ENCODE measurements at regions not wholly inside any gene's neighbourhood (a gene's known extent, or its start where the extent isn't known, plus 50 kb on each side); places are given as distances from the start of the nearest gene placed in this dataset.

GRCh38 chr2:101558740-101559525, 84.0 kb upstream of the RFX8 start:
- no peaks in the 10 kb centered on the region for H3K4me1 ChIP-seq
- in situ Hi-C loops (cut with MboI; ENCODE audit: low sequenced_read_pairs): no loop called here
- DNase-seq (ENCODE audit: low spot score in 2 of 2): no peak
- no peak overlapping the region for H3K4me3 ChIP-seq
- no peaks in the 10 kb centered on the region for H3K36me3 ChIP-seq (replicated peaks)
- no peaks in the 10 kb centered on the region for H3K9me3 ChIP-seq
- H3K27me3 ChIP-seq (ENCODE audit: low read depth): peaks cover 3% of the 10 kb centered on the region

- no peaks in the 10 kb centered on the region for H3K9me3 ChIP-seq
- H3K4me3 ChIP-seq: no peak overlapping the region
- H3K27me3 ChIP-seq (ENCODE audit: low read depth): peaks cover 3% of the 10 kb centered on the region; the same call in 1 of the 2 replicates
- no peak for DNase-seq (ENCODE audit: low spot score in 2 of 2)
- H3K36me3 ChIP-seq (replicated peaks): no peaks in the 10 kb centered on the region
- in situ Hi-C loops (cut with MboI; ENCODE audit: low sequenced_read_pairs): no loop called here
- no peaks in the 10 kb centered on the region for H3K4me1 ChIP-seq
Measured at GRCh38 chr2:101556033-101556459, 81.1 kb upstream of the RFX8 start.

GRCh38 chr2:101551336-101551888, 76.5 kb upstream of the RFX8 start:
- DNase-seq (ENCODE audit: low spot score in 2 of 2): no peak
- no peaks in the 10 kb centered on the region for H3K4me1 ChIP-seq
- H3K9me3 ChIP-seq: no peaks in the 10 kb centered on the region
- in situ Hi-C loops (cut with MboI; ENCODE audit: low sequenced_read_pairs): no loop called here
- no peak overlapping the region for H3K4me3 ChIP-seq
- H3K36me3 ChIP-seq (replicated peaks): no peaks in the 10 kb centered on the region
- peaks cover 2% of the 10 kb centered on the region; the same call in 1 of the 2 replicates for H3K27me3 ChIP-seq (ENCODE audit: low read depth)

DNA sequence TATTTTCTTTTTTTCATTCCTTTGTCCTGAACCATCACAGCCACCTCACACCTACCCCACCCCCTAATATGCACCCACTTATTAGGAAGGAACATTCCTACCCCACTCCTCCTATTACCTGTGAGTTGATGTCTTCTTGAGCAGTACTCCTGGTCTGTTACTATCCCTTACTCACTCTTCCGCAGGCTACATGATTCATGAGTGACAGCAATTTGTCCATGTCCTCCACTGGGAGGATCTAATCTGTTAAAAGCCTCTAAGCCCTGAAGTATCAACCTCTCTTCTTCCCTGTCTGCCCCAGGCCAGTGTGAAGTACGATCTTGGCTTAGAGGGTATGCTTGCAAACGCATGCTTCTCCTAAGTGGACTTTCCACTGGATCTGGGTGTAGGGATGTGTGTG, 75.6 kb upstream of the RFX8 start:
- in situ Hi-C loops (cut with MboI; ENCODE audit: low sequenced_read_pairs): no loop called here
- Histone ChIP-seq H3K27me3 (ENCODE audit: low read depth) (peaks cover 2% of the 10 kb centered on the region; the same call in 1 of the 2 replicates), H3K4me3 (no peak overlapping the region), H3K4me1 (no peaks in the 10 kb centered on the region), H3K36me3 (replicated peaks) (no peaks in the 10 kb centered on the region), H3K9me3 (no peaks in the 10 kb centered on the region)
- no peak for DNase-seq (ENCODE audit: low spot score in 2 of 2)

- peaks cover 2% of the 10 kb centered on the region; the same call in 1 of the 2 replicates for H3K27me3 ChIP-seq (ENCODE audit: low read depth)
- no peaks in the 10 kb centered on the region for H3K4me1 ChIP-seq
- no peak for DNase-seq (ENCODE audit: low spot score in 2 of 2)
- H3K4me3 ChIP-seq: no peak overlapping the region
- in situ Hi-C loops (cut with MboI; ENCODE audit: low sequenced_read_pairs): no loop called here
- no peaks in the 10 kb centered on the region for H3K36me3 ChIP-seq (replicated peaks)
- no peaks in the 10 kb centered on the region for H3K9me3 ChIP-seq
Measured at GRCh38 chr2:101549371-101549770, 74.5 kb upstream of the RFX8 start.

DNA sequence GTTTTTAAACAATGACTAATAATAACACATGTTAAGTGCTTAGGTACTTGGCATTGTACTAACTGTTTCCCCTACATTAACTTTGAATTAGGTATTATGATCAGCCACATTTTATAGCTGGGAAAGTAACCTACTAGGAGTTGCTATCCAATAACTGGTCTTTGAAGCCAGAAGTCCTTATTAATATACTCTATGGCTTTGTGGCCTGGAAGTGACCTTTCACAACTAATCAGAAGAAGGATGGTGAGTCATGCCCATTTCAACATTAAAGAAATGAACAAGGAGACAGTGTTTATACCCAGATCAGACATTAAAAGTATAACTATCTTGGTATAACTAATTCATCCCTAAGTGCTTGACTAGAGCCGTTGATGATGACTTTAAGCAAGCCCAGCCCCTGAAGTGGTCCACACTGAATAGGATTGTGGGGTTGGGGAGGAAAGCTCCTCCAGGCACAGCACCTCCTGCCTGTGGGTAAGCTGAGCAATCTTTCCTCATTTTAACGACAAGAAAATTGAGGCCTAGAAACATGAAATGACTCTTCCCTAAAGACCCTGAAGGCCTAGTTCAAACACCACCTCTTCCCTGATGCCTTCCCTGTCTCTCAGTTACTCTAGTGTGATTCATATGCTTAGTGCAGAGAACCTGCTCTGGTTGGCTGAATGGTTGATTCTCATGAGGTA, 71.6 kb upstream of the RFX8 start:
- in situ Hi-C loops (cut with MboI; ENCODE audit: low sequenced_read_pairs): no loop called here
- H3K27me3 ChIP-seq (ENCODE audit: low read depth): peaks cover 7% of the 10 kb centered on the region
- H3K9me3 ChIP-seq: no peaks in the 10 kb centered on the region
- no peak overlapping the region for H3K4me3 ChIP-seq
- no peaks in the 10 kb centered on the region for H3K36me3 ChIP-seq (replicated peaks)
- H3K4me1 ChIP-seq: no peaks in the 10 kb centered on the region
- DNase-seq (ENCODE audit: low spot score in 2 of 2): no peak

DNA sequence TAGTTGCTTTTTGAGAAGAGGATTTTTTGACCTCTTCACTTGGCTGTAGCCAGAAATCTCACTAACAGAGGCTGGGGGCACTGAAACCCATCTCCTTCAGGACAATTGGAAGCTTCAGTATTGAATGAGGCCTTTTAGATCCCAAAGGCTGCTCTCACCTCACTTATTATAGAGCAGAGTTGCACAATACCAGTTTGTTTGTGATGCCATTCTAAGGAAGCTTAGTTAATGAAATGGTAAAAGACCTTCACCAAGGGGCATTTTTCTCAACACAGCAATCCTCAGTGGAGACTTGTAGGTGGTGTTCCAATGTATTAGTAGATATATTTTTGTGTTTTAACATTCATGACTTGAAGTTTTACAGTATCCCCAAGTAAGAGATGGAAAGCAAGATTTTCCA, 71.0 kb upstream of the RFX8 start:
- no peak overlapping the region for H3K4me3 ChIP-seq
- H3K36me3 ChIP-seq (replicated peaks): no peaks in the 10 kb centered on the region
- no peak for DNase-seq (ENCODE audit: low spot score in 2 of 2)
- peaks cover 7% of the 10 kb centered on the region for H3K27me3 ChIP-seq (ENCODE audit: low read depth)
- H3K4me1 ChIP-seq: no peaks in the 10 kb centered on the region
- in situ Hi-C loops (cut with MboI; ENCODE audit: low sequenced_read_pairs): no loop called here
- no peaks in the 10 kb centered on the region for H3K9me3 ChIP-seq

DNA sequence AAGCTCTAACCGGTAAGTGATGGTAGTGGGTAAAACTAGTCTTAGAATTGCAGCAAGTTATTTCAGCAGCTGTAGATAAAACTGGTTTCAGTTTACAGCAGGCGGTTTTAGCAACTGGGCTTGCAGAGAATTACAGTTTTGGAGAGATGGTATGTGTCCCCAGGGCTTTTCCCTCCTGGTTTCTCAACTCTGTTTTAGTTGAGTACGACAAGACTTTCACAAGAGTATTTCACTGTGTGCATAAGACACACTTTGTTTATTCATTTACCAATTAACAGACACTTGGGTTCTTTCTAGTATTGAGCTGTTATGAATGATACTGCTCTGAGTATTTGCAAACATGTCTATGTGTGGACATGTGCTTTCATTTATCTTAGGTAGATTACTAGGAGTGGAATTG, 65.6 kb upstream of the RFX8 start:
- DNase-seq (ENCODE audit: low spot score in 2 of 2): no peak
- in situ Hi-C loops (cut with MboI; ENCODE audit: low sequenced_read_pairs): no loop called here
- H3K4me1 ChIP-seq: no peaks in the 10 kb centered on the region

GRCh38 chr2:101538076-101538475, 63.2 kb upstream of the RFX8 start:
- no peak overlapping the region for H3K4me3 ChIP-seq
- in situ Hi-C loops (cut with MboI; ENCODE audit: low sequenced_read_pairs): no loop called here
- DNase-seq (ENCODE audit: low spot score in 2 of 2): no peak
- peaks cover 8% of the 10 kb centered on the region for H3K4me1 ChIP-seq
- H3K36me3 ChIP-seq (replicated peaks): no peaks in the 10 kb centered on the region
- H3K9me3 ChIP-seq: no peaks in the 10 kb centered on the region
- H3K27me3 ChIP-seq (ENCODE audit: low read depth): peaks cover 6% of the 10 kb centered on the region

More for the DNA sequence above, 65.6 kb upstream of the RFX8 start:
- Histone ChIP-seq H3K4me3 (no peak overlapping the region), H3K27me3 (ENCODE audit: low read depth) (peaks cover 12% of the 10 kb centered on the region), H3K9me3 (no peaks in the 10 kb centered on the region), H3K36me3 (replicated peaks) (no peaks in the 10 kb centered on the region)

GRCh38 chr2:101534149-101534611, 59.3 kb upstream of the RFX8 start:
- H3K4me1 ChIP-seq: peaks cover 8% of the 10 kb centered on the region
- no peaks in the 10 kb centered on the region; the same call in 1 of the 2 replicates for H3K27me3 ChIP-seq (ENCODE audit: low read depth)
- in situ Hi-C loops (cut with MboI; ENCODE audit: low sequenced_read_pairs): no loop called here
- no peak overlapping the region for H3K4me3 ChIP-seq
- no peak for DNase-seq (ENCODE audit: low spot score in 2 of 2)
- H3K9me3 ChIP-seq: no peaks in the 10 kb centered on the region
- no peaks in the 10 kb centered on the region for H3K36me3 ChIP-seq (replicated peaks)

DNA sequence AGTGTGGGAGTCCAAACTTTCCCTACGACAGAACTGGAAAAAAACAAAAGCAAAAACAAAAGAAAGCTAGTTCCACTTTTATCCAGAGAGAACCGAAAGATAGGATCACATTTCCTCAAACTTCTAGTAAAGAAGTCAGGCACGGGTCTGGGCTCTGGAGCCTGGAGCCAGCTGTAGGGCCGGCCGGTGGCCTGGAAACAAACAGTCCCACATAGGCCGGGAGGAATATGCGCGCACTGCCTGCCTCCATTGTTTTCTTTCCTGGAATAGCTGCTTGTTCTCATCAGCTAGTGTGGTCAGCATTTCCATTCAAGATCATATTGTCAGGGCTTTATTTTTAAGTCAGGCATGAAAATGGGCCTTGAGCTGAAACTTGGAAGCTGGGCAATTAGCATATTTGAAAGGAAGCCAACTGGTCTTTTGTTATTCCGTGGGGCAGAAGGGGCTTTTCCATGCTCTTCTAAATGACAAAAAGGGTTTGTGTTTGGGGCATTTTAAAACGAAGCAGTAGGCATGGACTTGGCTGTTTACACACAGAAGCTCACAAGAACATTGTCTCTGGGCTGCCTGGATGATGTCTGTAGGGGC, 58.7 kb upstream of the RFX8 start:
- Histone ChIP-seq H3K4me3 (no peak overlapping the region), H3K4me1 (peaks cover 8% of the 10 kb centered on the region), H3K27me3 (ENCODE audit: low read depth) (no peaks in the 10 kb centered on the region), H3K9me3 (no peaks in the 10 kb centered on the region), H3K36me3 (replicated peaks) (no peaks in the 10 kb centered on the region)
- peak; percentile 76 to 89 for DNase-seq (ENCODE audit: low spot score in 2 of 2)
- in situ Hi-C loops (cut with MboI; ENCODE audit: low sequenced_read_pairs): no loop called here

DNA sequence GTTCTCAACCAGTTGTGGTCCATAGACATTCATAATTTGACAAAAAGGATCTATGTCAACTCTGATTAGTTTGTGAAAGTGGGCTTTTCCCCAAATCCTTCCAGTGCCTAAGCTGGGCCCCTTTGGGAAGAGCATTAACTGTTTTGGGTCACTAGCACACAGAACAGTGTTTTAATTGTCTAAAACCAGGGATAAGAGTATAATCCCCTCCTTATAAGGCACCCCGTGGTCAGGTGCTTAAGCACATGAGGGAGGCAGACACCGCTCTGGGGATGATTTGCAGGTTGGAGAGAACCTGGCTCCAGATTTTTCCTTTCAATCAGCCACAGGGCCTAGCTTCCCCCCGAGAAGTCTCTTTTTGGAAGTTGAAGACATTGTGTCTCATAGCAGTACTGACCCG, 53.6 kb upstream of the RFX8 start:
- Histone ChIP-seq H3K27me3 (ENCODE audit: low read depth) (peaks cover 5% of the 10 kb centered on the region; the same call in 1 of the 2 replicates), H3K9me3 (no peaks in the 10 kb centered on the region), H3K36me3 (replicated peaks) (no peaks in the 10 kb centered on the region), H3K4me3 (no peak overlapping the region), H3K4me1 (0 out of 2 replicates have a peak, but pooled peaks cover 1% of the 10 kb centered on the region)
- DNase-seq (ENCODE audit: low spot score in 2 of 2): no peak
- in situ Hi-C loops (cut with MboI; ENCODE audit: low sequenced_read_pairs): no loop called here

GRCh38 chr2:101524806-101525430, 50.0 kb upstream of the RFX8 start:
- no peak for DNase-seq (ENCODE audit: low spot score in 2 of 2)

More at GRCh38 chr2:101524806-101525430, 50.0 kb upstream of the RFX8 start:
- no peaks in the 10 kb centered on the region for H3K9me3 ChIP-seq
- in situ Hi-C loops (cut with MboI; ENCODE audit: low sequenced_read_pairs): no loop called here
- H3K4me1 ChIP-seq: no peaks in the 10 kb centered on the region
- H3K4me3 ChIP-seq: no peak overlapping the region
- H3K36me3 ChIP-seq (replicated peaks): no peaks in the 10 kb centered on the region
- peaks cover 5% of the 10 kb centered on the region for H3K27me3 ChIP-seq (ENCODE audit: low read depth)
